GM10266 (cell line): ENCODE measurements at regions not wholly inside any gene's neighbourhood (a gene's known extent, or its start where the extent isn't known, plus 50 kb on each side); places are given as distances from the start of the nearest gene placed in this dataset.

ENCODE experiments used
- DNase-seq: peaks from one replicate; pipeline ENCODE4 v3.0.0; 2012; ENCODE audit errors: extremely low spot score
- CTCF ChIP-seq: IDR thresholded peaks from 2 replicates; pipeline ENCODE4 v1.5.1; 2012; ENCODE audit warnings: mild to moderate bottlenecking, low read depth; ENCODE audit not compliant: control insufficient read depth, insufficient read depth; ENCODE audit errors: missing control alignments

GRCh38 chr1:38780133-38780532, 79.4 kb downstream of the RRAGC start:
- no peak for DNase-seq
- no peak for TF ChIP-seq CTCF

- TF ChIP-seq CTCF, result no peak
- DNase-seq, result no peak
Measured at GRCh38 chr1:38779491-38779890, 80.1 kb downstream of the RRAGC start.

- no peak for DNase-seq
- TF ChIP-seq CTCF, result no peak
Measured at GRCh38 chr1:38778521-38778920, 81.1 kb downstream of the RRAGC start.

GRCh38 chr1:38778051-38778450, 81.5 kb downstream of the RRAGC start:
- no peak for TF ChIP-seq CTCF
- no peak for DNase-seq

GRCh38 chr1:38777464-38777957, 82.1 kb downstream of the RRAGC start:
- DNase-seq, result no peak
- TF ChIP-seq CTCF, result no peak

- DNase-seq, result no peak
Measured at GRCh38 chr1:38776466-38777065, 83.0 kb downstream of the RRAGC start.

More at GRCh38 chr1:38776466-38777065, 83.0 kb downstream of the RRAGC start:
- TF ChIP-seq CTCF, result no peak
